ENCODE measurements at regions not wholly inside any gene's neighbourhood (a gene's known extent, or its start where the extent isn't known, plus 50 kb on each side); places are given as distances from the start of the nearest gene placed in this dataset.

GRCh38 chr5:115068239-115069086 is 101.2 kb downstream of the TRIM36 start:
- TF ChIP-seq CTCF (IDR thresholded peaks at IDR 0.05) (no peak), POLR2A (IDR thresholded peaks at IDR 0.05) (no peak)
